GM12891 (cell line): ENCODE measurements at regions not wholly inside any gene's neighbourhood (a gene's known extent, or its start where the extent isn't known, plus 50 kb on each side); places are given as distances from the start of the nearest gene placed in this dataset.

Experiments
- DNase-seq: peaks from one replicate; pipeline ENCODE4 v3.0.0; 2011; ENCODE audit warnings: low spot score; ENCODE audit not compliant: insufficient read length
- FAIRE-seq: peaks from 2 replicates; lab custom pipeline; 2011; peaks lifted over from hg19 to GRCh38; lab: Jason Lieb, UNC
- PAX5 ChIP-seq: IDR thresholded peaks from 2 replicates; pipeline ENCODE4 v1.6.1; 2011; ENCODE audit warnings: low read length, moderate library complexity, mild to moderate bottlenecking; ENCODE audit not compliant: insufficient read depth, severe bottlenecking
- POLR2A ChIP-seq: IDR thresholded peaks from 2 replicates; pipeline ENCODE4 v1.6.1; 2011; ENCODE audit warnings: low read depth, low read length, control low read depth
- POLR2AphosphoS5 ChIP-seq: IDR thresholded peaks from 2 replicates; pipeline ENCODE4 v1.6.1; 2011; ENCODE audit warnings: low read depth, low read length, control low read depth
- POU2F2 ChIP-seq: IDR thresholded peaks from 2 replicates; pipeline ENCODE4 v1.6.1; 2011; ENCODE audit warnings: low read depth, mild to moderate bottlenecking, control low read depth, low read length, moderate library complexity
- SPI1 ChIP-seq: IDR thresholded peaks from 2 replicates; pipeline ENCODE4 v1.6.1; 2011; ENCODE audit warnings: low read depth, low read length, control low read depth
- TAF1 ChIP-seq: IDR thresholded peaks from 2 replicates; pipeline ENCODE4 v1.6.1; 2011; ENCODE audit warnings: low read depth, low read length, control low read depth

DNA sequence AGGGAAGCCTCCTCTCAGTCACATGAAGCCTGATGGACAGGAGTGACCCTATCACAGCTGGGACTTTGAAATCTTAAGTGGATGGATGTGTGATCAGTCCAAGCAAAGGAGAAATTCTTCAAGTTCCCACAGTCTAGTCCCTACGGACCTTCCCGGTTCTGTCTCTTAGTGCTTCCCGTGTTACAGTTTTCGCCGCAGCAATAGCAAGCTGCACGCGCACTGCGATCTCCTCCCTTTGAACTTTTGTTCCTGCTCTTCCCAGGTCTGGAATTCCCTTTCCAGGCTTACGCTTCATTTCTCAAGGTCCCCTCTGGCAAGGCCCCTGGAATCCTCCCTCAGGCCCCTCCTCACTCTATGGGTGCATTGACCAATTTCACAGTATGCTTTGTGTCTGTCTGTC, 89.2 kb downstream of the VEGFA start:
- TF ChIP-seq PAX5 (no peak), TAF1 (no peak), POLR2A (no peak), SPI1 (no peak), POLR2AphosphoS5 (no peak), POU2F2 (no peak)
- FAIRE-seq (no peak), DNase-seq (no peak)

DNA sequence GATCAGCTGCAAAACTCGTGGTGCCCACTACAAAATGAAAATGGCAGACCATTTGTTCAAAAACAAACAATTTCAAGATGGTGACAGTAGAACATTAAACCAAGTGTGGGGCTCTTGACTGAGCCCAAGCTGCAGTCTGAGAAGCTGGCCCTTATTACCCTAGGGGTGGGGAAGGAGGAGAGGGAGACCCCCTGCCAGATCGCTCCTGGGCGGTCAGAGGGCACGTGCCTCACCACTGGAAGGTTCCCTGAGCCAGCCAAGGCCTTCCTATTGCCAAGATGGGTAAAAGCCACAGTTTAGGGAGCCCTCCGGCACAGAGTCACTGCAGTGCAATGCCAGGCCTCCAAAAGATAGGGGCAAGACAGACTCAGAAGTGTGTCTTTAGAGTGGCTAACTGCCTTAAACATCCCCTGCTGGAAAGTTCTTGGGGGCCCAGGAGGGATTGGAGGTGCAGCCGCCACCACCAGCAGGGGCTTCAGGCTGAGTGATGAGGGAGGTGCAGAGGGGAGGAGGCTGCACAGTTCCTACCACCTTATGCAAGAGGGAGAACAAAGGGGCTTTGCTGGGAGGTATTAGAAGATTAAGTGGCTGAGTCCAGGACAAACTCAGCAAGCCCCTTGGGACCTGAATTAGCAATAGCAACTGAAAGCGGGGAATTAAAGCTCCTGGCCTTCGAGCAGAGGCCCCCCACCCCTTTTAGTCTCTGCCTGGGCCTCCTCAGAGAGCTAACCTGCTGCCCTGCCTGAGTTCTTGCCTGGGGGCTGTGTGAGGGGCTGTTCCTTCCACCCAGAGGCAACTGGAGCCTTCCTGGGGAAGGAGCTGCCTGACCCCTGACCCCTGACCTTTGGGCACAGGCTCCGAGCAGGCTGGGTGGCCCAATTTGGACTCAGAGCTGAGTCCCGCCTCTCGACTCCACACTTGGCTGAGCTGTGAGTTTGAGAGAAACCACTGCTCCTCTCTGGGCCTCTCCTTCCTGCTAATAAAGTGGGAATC, 88.4 kb downstream of the VEGFA start:
- no peak for FAIRE-seq
- TF ChIP-seq PAX5: no peak
- no peak for TF ChIP-seq POU2F2
- no peak for TF ChIP-seq SPI1
- no peak for TF ChIP-seq POLR2A
- TF ChIP-seq TAF1: no peak
- no peak for TF ChIP-seq POLR2AphosphoS5
- no peak for DNase-seq

DNA sequence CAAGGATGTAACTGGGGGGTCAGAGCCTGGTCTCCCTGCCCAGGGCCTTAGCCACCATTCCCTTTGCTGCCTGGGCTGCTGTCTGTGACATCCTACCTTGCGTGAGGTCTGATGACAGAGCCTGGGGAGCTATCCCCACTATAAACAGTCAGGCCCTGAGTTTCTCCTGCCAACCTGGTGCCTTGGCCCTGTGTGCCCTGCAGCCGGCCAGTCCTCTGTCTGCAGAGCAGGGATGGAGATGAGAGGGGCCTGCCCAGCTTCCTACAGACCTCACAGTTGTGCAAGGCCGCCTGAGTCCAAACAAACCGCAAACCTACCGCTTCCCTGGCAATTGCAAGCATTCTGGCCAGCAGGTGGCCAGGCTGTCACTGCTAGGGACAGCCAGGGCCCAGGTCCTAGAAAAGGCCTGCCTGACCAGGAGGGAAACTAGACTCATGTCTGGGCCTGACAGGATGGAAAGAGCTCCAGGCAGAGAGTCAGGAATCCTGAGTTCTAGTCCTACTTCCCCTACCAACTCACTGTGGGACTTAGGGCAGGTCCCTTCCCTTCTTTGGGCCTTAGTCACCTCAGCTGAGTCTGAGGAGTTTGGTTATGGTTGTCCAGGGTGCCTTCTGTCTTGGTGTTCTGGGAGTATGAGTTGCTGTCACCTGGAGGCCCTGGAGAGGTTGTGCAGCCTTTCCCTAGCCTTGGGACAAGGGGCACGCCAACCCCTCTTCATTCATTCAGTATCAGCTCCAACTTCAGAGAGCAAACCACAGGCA, 86.2 kb downstream of the VEGFA start:
- FAIRE-seq (no peak), DNase-seq (no peak)
- TF ChIP-seq PAX5 (no peak), SPI1 (no peak), TAF1 (no peak), POLR2A (no peak), POU2F2 (no peak), POLR2AphosphoS5 (no peak)

DNA sequence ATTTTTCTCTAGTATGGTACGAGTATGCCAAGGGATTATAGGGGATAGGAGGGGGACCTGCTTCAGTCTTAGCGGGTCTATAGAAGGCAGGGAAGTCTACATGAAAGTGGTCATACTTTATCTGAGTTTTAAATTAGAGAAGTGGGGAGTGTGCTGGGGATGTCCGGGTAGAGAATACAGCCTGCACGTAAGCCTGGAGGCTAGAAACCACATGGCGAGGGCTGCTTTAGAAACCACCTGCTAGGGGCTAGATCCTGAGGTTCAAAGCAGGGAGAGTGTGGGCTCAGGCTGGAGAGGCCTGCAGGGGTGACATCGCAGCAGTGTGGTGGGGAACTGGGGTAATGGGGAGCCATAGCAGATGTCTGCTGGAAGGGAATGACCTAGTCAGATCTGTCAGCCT, 85.2 kb downstream of the VEGFA start:
- DNase-seq: no peak
- TF ChIP-seq SPI1 (peak; percentile 75), POLR2AphosphoS5 (no peak)
- FAIRE-seq: no peak

DNA sequence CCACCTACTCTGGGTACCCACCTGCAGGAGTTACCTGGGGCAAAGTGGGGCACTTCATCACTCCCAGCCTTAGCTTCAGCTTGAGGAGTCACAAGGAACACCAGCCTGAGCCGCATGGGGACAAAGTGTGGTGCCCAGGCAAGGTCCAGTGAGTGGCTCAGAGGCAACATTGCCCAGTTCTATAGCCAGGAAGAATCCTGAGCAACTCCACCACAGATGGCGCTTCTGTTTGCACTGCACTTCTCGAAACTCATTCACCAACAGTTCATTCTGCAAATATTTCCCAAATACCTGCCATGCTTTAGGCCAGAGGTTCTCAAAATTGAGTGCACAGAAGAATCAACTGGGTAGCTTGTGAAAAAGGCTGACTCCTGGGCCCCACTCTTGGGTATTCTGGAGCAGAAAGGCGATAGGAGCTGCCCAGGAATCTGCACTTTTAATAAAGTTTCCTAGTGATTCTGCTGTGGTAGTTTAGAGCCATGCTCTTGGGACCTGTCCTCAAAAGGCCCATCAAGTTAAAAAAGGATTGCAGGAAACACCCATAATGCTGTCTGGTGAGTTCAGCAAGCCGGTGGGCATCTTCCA, 83.1 kb downstream of the VEGFA start:
- DNase-seq (no peak), FAIRE-seq (no peak)
- no peak for TF ChIP-seq POLR2AphosphoS5
- TF ChIP-seq PAX5: no peak
- no peak for TF ChIP-seq TAF1
- TF ChIP-seq POLR2A: no peak
- TF ChIP-seq POU2F2: no peak
- TF ChIP-seq SPI1: no peak

DNA sequence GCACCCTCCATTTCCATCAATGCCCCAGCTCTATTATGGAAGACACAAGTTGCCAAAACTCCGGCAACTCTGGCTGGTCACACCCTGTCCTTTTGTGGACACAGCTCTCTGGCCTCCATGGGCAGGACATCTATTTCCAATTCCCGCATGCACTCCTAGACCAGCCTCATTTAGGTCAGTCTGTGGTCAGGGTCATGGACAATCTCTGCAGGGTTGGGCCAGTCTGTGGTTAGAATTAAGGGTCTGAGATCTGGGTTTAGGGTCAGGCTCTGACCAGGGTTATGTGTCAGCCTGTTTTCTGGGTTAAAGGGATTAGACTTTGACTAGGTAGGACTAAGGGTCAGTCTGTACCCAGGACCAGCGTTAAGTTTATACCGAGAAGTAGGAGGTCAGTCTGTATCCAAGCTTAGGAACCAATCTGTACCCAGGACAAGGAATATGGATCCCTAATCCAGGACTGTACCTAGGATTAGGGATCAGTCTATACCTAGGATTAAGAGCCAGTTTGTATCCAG, 82.4 kb downstream of the VEGFA start:
- DNase-seq (no peak), FAIRE-seq (no peak)
- TF ChIP-seq POLR2AphosphoS5: no peak
- TF ChIP-seq POU2F2: no peak
- TF ChIP-seq POLR2A: no peak
- TF ChIP-seq TAF1: no peak
- TF ChIP-seq PAX5: no peak
- no peak for TF ChIP-seq SPI1

DNA sequence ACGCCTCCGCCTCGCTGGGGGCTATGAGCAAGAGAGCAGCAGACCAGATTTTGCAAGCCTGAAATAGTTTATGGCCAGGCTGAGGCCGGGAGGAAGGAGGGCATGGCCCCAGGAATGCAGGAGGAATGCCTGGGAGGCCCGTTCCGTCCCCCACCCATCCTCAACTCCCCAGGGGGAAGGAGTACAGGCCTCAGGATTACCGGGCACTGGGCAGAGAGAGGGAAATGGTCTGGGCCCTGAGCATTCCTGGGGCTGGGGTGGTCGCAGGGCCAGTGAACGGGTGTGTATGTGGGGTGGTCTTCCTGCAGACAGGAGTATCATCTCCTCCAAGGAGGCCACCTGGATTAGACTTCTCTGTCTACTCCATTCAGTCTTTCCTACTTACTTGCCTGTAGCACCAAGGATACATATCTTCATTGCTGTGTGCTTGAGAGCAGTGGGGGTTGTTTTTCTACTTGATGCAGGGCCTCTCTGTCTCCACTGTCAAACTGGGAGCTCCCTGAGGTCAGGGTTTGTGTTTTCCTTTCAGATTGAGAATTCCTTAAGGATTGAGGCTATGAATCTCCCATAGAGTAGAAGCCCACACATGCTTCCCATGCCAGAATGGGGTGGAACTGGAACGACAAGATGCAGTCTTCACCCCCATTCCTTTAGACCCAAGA, 81.3 kb downstream of the VEGFA start:
- DNase-seq (no peak), FAIRE-seq (no peak)

DNA sequence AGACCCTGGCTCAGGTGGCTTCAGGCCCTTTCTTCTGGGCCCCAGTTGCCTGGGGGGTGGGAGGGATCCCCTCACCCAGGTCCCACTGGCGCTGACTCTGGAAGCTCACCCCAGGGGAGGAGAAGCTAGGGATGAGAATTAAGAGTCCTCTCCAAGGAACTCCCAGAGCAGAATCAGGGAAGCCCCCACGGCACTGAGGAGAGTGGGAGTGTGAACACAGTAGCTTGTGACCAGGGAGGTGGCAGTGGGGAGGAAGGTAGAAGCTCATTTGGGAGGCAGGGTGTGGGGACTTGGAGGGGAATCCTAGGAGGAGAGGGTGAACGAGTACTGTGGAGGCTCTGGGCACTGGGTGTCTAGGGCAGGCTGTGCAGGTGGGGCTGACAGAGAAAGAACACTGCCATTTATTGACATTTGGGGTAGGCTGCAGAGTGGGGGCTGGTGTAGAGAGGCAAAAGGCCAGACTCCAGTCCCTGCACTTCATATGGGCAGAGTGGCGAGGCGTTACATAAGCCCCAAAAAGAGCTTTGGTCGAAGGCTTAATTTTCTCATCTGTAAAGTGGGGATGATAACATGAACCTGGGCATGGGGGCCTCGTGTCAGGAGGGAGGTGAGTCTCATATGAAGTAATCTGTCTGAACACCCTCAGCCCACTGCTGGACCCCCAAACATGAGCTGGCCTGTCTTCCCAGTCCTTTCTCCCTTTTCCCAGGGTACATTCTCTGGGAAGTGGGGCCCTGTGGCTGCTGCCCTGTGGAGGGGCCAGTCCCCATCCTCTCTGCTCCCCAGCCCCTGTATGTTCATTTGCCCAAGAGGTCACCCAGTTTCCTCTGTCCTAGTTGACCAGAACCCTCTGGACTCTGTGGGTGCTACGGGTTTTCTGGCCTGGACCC, 80.5 kb downstream of the VEGFA start:
- no peak for DNase-seq
- no peak for FAIRE-seq
- TF ChIP-seq POLR2A (no peak), POLR2AphosphoS5 (no peak), TAF1 (no peak), PAX5 (no peak), POU2F2 (no peak), SPI1 (no peak)

More for the DNA sequence above, 81.3 kb downstream of the VEGFA start:
- TF ChIP-seq SPI1 (no peak), POLR2A (no peak), PAX5 (no peak), POLR2AphosphoS5 (no peak)
